Left hindlimb (tissue), 1 donor: ENCODE measurements at regions not wholly inside any gene's neighbourhood (a gene's known extent, or its start where the extent isn't known, plus 50 kb on each side); places are given as distances from the start of the nearest gene placed in this dataset.

Experiments used
- DNase-seq: peaks from one replicate; pipeline ENCODE4 v3.0.0-alpha.2; 2018

- no peak for DNase-seq
These were observed 119.9 kb upstream of the MAFB start for GRCh38 chr20:40808936-40809335.

GRCh38 chr20:40809361-40809760 is 120.3 kb upstream of the MAFB start:
- DNase-seq, result no peak

- DNase-seq, result no peak
These were observed 121.4 kb upstream of the MAFB start for GRCh38 chr20:40810332-40811000.

GRCh38 chr20:40811004-40811403 is 122.0 kb upstream of the MAFB start:
- no peak for DNase-seq

- DNase-seq, result no peak
These were observed 122.8 kb upstream of the MAFB start for GRCh38 chr20:40811660-40812414.

- no peak for DNase-seq
These were observed 123.4 kb upstream of the MAFB start for GRCh38 chr20:40812415-40812925.

GRCh38 chr20:40813029-40813431 is 124.0 kb upstream of the MAFB start:
- no peak for DNase-seq

- no peak for DNase-seq
These were observed 124.9 kb upstream of the MAFB start for GRCh38 chr20:40813708-40814630.

- no peak for DNase-seq
These were observed 125.6 kb upstream of the MAFB start for GRCh38 chr20:40814631-40814960.

GRCh38 chr20:40815156-40816038 is 126.4 kb upstream of the MAFB start:
- no peak for DNase-seq

- no peak for DNase-seq
These were observed 127.0 kb upstream of the MAFB start for GRCh38 chr20:40816039-40816352.

- DNase-seq, result no peak
These were observed 132.4 kb upstream of the MAFB start for GRCh38 chr20:40821429-40821828.

GRCh38 chr20:40826699-40827098 is 137.7 kb upstream of the MAFB start:
- DNase-seq, result no peak

- DNase-seq, result no peak
These were observed 146.3 kb upstream of the MAFB start for GRCh38 chr20:40835321-40835720.

GRCh38 chr20:40838509-40838908 is 149.5 kb upstream of the MAFB start:
- no peak for DNase-seq

- DNase-seq, result no peak
These were observed 154.2 kb upstream of the MAFB start for GRCh38 chr20:40843251-40843650.

GRCh38 chr20:40844332-40844731 is 155.3 kb upstream of the MAFB start:
- no peak for DNase-seq

GRCh38 chr20:40848096-40848495 is 159.1 kb upstream of the MAFB start:
- no peak for DNase-seq

GRCh38 chr20:40848526-40848925 is 159.5 kb upstream of the MAFB start:
- DNase-seq, result no peak

GRCh38 chr20:40849456-40849855 is 160.4 kb upstream of the MAFB start:
- no peak for DNase-seq

- no peak for DNase-seq
These were observed 162.0 kb upstream of the MAFB start for GRCh38 chr20:40851051-40851450.

GRCh38 chr20:40855269-40855668 is 166.2 kb upstream of the MAFB start:
- no peak for DNase-seq

- DNase-seq, result no peak
These were observed 167.6 kb upstream of the MAFB start for GRCh38 chr20:40856653-40857052.
